H1 (cell line): ENCODE measurements at regions not wholly inside any gene's neighbourhood (a gene's known extent, or its start where the extent isn't known, plus 50 kb on each side); places are given as distances from the start of the nearest gene placed in this dataset.

Experiments
- MAFK ChIP-seq: IDR thresholded peaks from 2 replicates; pipeline ENCODE4 v1.6.1; 2012; ENCODE audit warnings: low read depth, mild to moderate bottlenecking, improper control_type of control experiment, low read length
- TAF7 ChIP-seq: optimal IDR thresholded peaks from 2 replicates; pipeline ENCODE3; 2011; ENCODE audit warnings: low read depth, mild to moderate bottlenecking, inconsistent platforms, low read length, moderate library complexity, borderline replicate concordance

DNA sequence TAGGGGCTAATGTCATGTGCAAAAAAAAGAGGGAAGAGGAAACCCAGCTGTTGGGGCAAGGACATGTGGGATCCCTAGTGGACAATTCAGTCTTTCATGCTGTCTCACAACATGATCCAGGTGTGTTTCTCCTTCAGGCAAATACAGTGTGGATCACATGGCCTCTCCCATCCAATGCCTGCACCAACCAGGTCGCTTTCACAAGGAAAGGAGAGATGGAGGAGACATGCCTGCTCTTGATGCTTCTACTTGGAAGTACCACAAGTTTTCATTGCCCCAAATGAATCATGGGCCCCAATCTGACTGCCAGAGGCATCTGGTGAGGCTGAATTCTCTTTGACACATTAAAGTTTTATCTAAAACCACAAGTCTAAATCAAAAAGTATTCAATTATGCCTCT, 82.1 kb downstream of the DLEU7 start (continued):
- no peak for TF ChIP-seq TAF7
- no peak for TF ChIP-seq MAFK
